Trophoblast cell (in vitro differentiated cells and primary cell): ENCODE measurements at regions not wholly inside any gene's neighbourhood (a gene's known extent, or its start where the extent isn't known, plus 50 kb on each side); places are given as distances from the start of the nearest gene placed in this dataset.
A peak's percentile ranks its signal among the peaks of the same experiment; 100 is the strongest.
"Not testable (repeated sequence)": the region's sequence is repeated elsewhere in the genome, so short reads cannot be mapped to it uniquely, and the experiment has no call there.

ENCODE experiments used
- DNase-seq, 2 donors: peaks; one replicate each; pipeline ENCODE4 v3.0.0-alpha.2; 2016
- H2AFZ ChIP-seq: 2 replicates; pipeline ENCODE4 v1.6.1; 2013; ENCODE audit warnings: low read length, moderate library complexity, mild to moderate bottlenecking; ENCODE audit not compliant: insufficient read depth, poor library complexity
- H2AK5ac ChIP-seq: 2 replicates; pipeline ENCODE4 v1.6.1; 2013; ENCODE audit warnings: mild to moderate bottlenecking, low read length
- H2BK120ac ChIP-seq: 2 replicates; pipeline ENCODE4 v1.6.1; 2013; ENCODE audit warnings: low read length, mild to moderate bottlenecking, moderate library complexity; ENCODE audit not compliant: insufficient read depth, poor library complexity
- H2BK12ac ChIP-seq: 2 replicates; pipeline ENCODE4 v1.6.1; 2013; ENCODE audit warnings: mild to moderate bottlenecking, low read length, moderate library complexity
- H2BK5ac ChIP-seq: 2 replicates; pipeline ENCODE4 v1.6.1; 2013; ENCODE audit warnings: low read length, low read depth, moderate library complexity, mild to moderate bottlenecking; ENCODE audit not compliant: poor library complexity
- H3K14ac ChIP-seq: 2 replicates; pipeline ENCODE4 v1.6.1; 2013; ENCODE audit warnings: mild to moderate bottlenecking, low read length
- H3K18ac ChIP-seq: 2 replicates; pipeline ENCODE4 v1.6.1; 2013; ENCODE audit warnings: mild to moderate bottlenecking, low read length
- H3K23ac ChIP-seq: 2 replicates; pipeline ENCODE4 v1.6.1; 2013; ENCODE audit warnings: low read length
- H3K27ac ChIP-seq: 2 replicates; pipeline ENCODE4 v1.5.1; 2013; ENCODE audit warnings: low read depth, mild to moderate bottlenecking, inconsistent platforms, low read length, moderate library complexity
- H3K27me3 ChIP-seq: 2 replicates; pipeline ENCODE4 v1.6.1; 2013; ENCODE audit warnings: inconsistent platforms, mild to moderate bottlenecking, low read length, moderate library complexity; ENCODE audit not compliant: insufficient read depth
- H3K36me3 ChIP-seq, 2 experiments: 1 replicate in 1 of 2; 2 replicates in 1 of 2; pipeline ENCODE4 v1.6.1; 2013; ENCODE audit warnings: low read length in 2 of 2, mild to moderate bottlenecking in 2 of 2, moderate library complexity in 1 of 2; ENCODE audit not compliant: insufficient read depth in 2 of 2, control insufficient read depth in 1 of 2
- H3K4ac ChIP-seq: 2 replicates; pipeline ENCODE4 v1.6.1; 2013; ENCODE audit warnings: low read depth, mild to moderate bottlenecking, low read length, moderate library complexity
- H3K4me1 ChIP-seq, 2 experiments: 1 replicate in 1 of 2; 2 replicates in 1 of 2; pipeline ENCODE4 v1.6.1; 2013; ENCODE audit warnings: low read length in 2 of 2, mild to moderate bottlenecking in 2 of 2, moderate library complexity in 1 of 2; ENCODE audit not compliant: insufficient read depth in 2 of 2, control insufficient read depth in 1 of 2
- H3K4me2 ChIP-seq: 2 replicates; pipeline ENCODE4 v1.6.1; 2013; ENCODE audit warnings: inconsistent platforms, mild to moderate bottlenecking, low read length, moderate library complexity
- H3K4me3 ChIP-seq: 2 replicates; pipeline ENCODE4 v1.5.1; 2013; ENCODE audit warnings: mild to moderate bottlenecking, low read depth, low read length, inconsistent platforms
- H3K79me1 ChIP-seq: one replicate; pipeline ENCODE4 v1.6.1; 2013; ENCODE audit warnings: low read length
- H3K79me2 ChIP-seq: 2 replicates; pipeline ENCODE4 v1.6.1; 2013; ENCODE audit warnings: low read length, mild to moderate bottlenecking; ENCODE audit not compliant: control insufficient read depth, insufficient read depth, poor library complexity
- H3K9ac ChIP-seq: 2 replicates; pipeline ENCODE4 v1.6.1; 2013; ENCODE audit warnings: mild to moderate bottlenecking, low read length
- H3K9me3 ChIP-seq: 2 replicates; pipeline ENCODE4 v1.6.1; 2013; ENCODE audit warnings: low read depth, mild to moderate bottlenecking, control low read depth, inconsistent platforms, low read length; ENCODE audit not compliant: insufficient read depth
- H4K12ac ChIP-seq: 2 replicates; pipeline ENCODE4 v1.6.1; 2013; ENCODE audit warnings: low read depth, mild to moderate bottlenecking, low read length, moderate library complexity
- H4K8ac ChIP-seq: 2 replicates; pipeline ENCODE4 v1.6.1; 2013; ENCODE audit warnings: low read depth, mild to moderate bottlenecking, low read length, moderate library complexity
- H4K91ac ChIP-seq: one replicate; pipeline ENCODE4 v1.6.1; 2013; ENCODE audit warnings: low read depth, mild to moderate bottlenecking, low read length, moderate library complexity
- WGBS: extraction: QIAGEN DNeasy Blood & Tissue Kit; methylation state at CpG from one replicate; pipeline ENCODE4 v1.1.7; 2013; ENCODE audit warnings: missing lambda C conversion rate; ENCODE audit not compliant: insufficient read length, insufficient coverage; ENCODE audit errors: extremely low coverage; 5-methylcytosine and 5-hydroxymethylcytosine counted together

- Histone ChIP-seq H3K23ac (no peak overlapping the region), H3K4me1 (peaks cover 4 to 5% of the 10 kb centered on the region in 2 experiments), H3K4me2 (no peak overlapping the region), H4K91ac (no peak overlapping the region), H3K79me2 (no peaks in the 10 kb centered on the region), H3K14ac (no peak overlapping the region), H3K9ac (no peak overlapping the region), H3K4me3 (peak overlapping the region; percentile 31), H4K8ac (no peak overlapping the region), H3K27ac (no peak overlapping the region), H3K27me3 (no peaks in the 10 kb centered on the region), H4K12ac (no peak overlapping the region), H2BK120ac (no peak overlapping the region), H2AFZ (no peak overlapping the region), H3K4ac (no peak overlapping the region), H3K36me3 (no peaks in the 10 kb centered on the region), H3K79me1 (no peaks in the 10 kb centered on the region), H2AK5ac (no peak overlapping the region), H2BK5ac (no peak overlapping the region), H3K18ac (no peak overlapping the region), H3K9me3 (peaks cover 6% of the 10 kb centered on the region), H2BK12ac (no peak overlapping the region)
- no CpG with 5 or more reads among the region's 9 CpGs for WGBS
- DNase-seq, result no peak
Observed at GRCh38 chr3:152683521-152683999, 151.4 kb upstream of the P2RY1 start.

DNA sequence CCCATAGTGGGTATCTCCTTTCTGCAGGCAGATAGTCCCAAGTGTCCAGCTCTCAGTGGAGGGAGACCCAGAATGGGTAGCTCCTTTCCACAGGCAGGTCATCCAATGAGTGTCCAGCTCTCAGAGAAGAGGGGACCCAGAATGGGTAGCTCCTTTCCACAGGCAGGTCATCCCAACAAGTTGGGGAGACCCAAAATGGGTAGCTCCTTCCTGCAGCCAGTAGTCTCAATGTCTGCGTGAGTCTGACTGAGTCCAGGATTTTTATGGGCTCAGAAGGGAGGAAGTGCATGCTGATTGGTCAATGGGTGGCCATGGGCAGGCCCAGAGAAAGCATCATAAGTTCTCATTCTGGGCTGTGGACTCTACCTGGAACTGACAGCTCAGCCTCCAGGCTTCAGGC lies 150.7 kb upstream of the P2RY1 start:
- Histone ChIP-seq H4K8ac (no peak overlapping the region), H3K23ac (no peak overlapping the region), H3K4me2 (no peak overlapping the region), H2AFZ (no peak overlapping the region), H3K4ac (no peak overlapping the region), H4K91ac (no peak overlapping the region), H3K27ac (no peak overlapping the region), H2BK12ac (no peak overlapping the region), H3K36me3 (no peaks in the 10 kb centered on the region), H3K4me1 (peaks cover 4 to 6% of the 10 kb centered on the region in 2 experiments), H3K79me1 (no peaks in the 10 kb centered on the region), H4K12ac (no peak overlapping the region), H2BK5ac (no peak overlapping the region), H3K9me3 (peaks cover 6% of the 10 kb centered on the region), H3K27me3 (no peaks in the 10 kb centered on the region), H2BK120ac (no peak overlapping the region), H3K14ac (no peak overlapping the region), H3K79me2 (no peaks in the 10 kb centered on the region), H3K4me3 (no peak overlapping the region), H2AK5ac (no peak overlapping the region), H3K9ac (no peak overlapping the region), H3K18ac (no peak overlapping the region)
- DNase-seq, result no peak
- no CpG with 5 or more reads among the region's 1 CpG for WGBS

- H2BK120ac ChIP-seq, result no peak overlapping the region
- no peak overlapping the region for H3K18ac ChIP-seq
- no CpG with 5 or more reads among the region's 5 CpGs for WGBS
- peaks cover 4 to 6% of the 10 kb centered on the region in 2 experiments for H3K4me1 ChIP-seq
- H3K14ac ChIP-seq, result no peak overlapping the region
- no peak overlapping the region for H2BK12ac ChIP-seq
- peaks cover 6% of the 10 kb centered on the region for H3K9me3 ChIP-seq
- no peaks in the 10 kb centered on the region for H3K27me3 ChIP-seq
- no peak overlapping the region for H4K12ac ChIP-seq
- no peaks in the 10 kb centered on the region for H3K36me3 ChIP-seq
- peak; percentile 58 to 74 for DNase-seq
- no peak overlapping the region for H3K9ac ChIP-seq
- H2AK5ac ChIP-seq, result no peak overlapping the region
- no peak overlapping the region for H3K23ac ChIP-seq
- H3K27ac ChIP-seq, result no peak overlapping the region
- no peak overlapping the region for H3K4me2 ChIP-seq
- no peak overlapping the region for H4K91ac ChIP-seq
- no peak overlapping the region for H4K8ac ChIP-seq
- no peak overlapping the region for H2AFZ ChIP-seq
- H3K79me2 ChIP-seq, result no peaks in the 10 kb centered on the region
- H3K4me3 ChIP-seq, result no peak overlapping the region
- H3K4ac ChIP-seq, result no peak overlapping the region
- H2BK5ac ChIP-seq, result no peak overlapping the region
- no peaks in the 10 kb centered on the region for H3K79me1 ChIP-seq
Observed at GRCh38 chr3:152688313-152688712, 146.6 kb upstream of the P2RY1 start.

DNA sequence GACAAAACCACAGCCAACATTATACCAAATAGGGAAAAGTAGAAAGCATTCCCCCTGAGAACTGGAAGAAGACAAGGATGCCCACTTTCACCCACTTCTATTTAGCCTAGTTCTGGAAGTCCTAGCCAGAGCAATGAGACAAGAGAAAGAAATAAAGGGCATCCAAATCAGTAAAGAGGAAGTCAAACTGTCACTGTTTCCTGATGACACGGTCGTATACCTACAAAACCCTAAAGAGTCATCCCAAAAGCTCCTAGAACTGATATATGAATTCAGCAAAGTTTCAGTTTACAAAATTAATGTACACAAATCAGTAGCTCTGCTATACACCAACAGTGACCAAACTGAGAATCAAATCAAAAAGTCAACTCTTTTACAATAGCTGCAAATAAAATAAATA lies 142.6 kb upstream of the P2RY1 start:
- H3K4me1 ChIP-seq, H3K4ac ChIP-seq, H2BK12ac ChIP-seq, H3K27me3 ChIP-seq, H3K4me2 ChIP-seq, H3K79me1 ChIP-seq, H3K27ac ChIP-seq, H2AK5ac ChIP-seq, H4K8ac ChIP-seq, H4K12ac ChIP-seq, H2BK120ac ChIP-seq, H3K79me2 ChIP-seq, DNase-seq, H3K36me3 ChIP-seq, H3K9ac ChIP-seq, H2AFZ ChIP-seq, H3K23ac ChIP-seq, H3K4me3 ChIP-seq, H3K18ac ChIP-seq, H4K91ac ChIP-seq, H3K9me3 ChIP-seq, H3K14ac ChIP-seq, H2BK5ac ChIP-seq: not testable (repeated sequence)
- WGBS, result no CpG with 5 or more reads among the region's 2 CpGs
